GM12865 (cell line): ENCODE measurements at regions not wholly inside any gene's neighbourhood (a gene's known extent, or its start where the extent isn't known, plus 50 kb on each side); places are given as distances from the start of the nearest gene placed in this dataset.

Source experiments
- DNase-seq: peaks from one replicate; pipeline ENCODE4 v3.0.0; 2010; ENCODE audit warnings: low read depth
- H3K4me3 ChIP-seq: 2 replicates; pipeline ENCODE4 v1.5.1; 2011; ENCODE audit warnings: mild to moderate bottlenecking, low read depth, low read length, control low read depth
- TF ChIP-seq, protein P1 (sequence below): IDR thresholded peaks from 2 replicates; pipeline ENCODE4 v1.5.1; 2011; ENCODE audit warnings: low read length, control low read depth, low read depth, inconsistent platforms; ENCODE audit not compliant: insufficient read depth; ENCODE audit errors: missing control alignments

DNA sequence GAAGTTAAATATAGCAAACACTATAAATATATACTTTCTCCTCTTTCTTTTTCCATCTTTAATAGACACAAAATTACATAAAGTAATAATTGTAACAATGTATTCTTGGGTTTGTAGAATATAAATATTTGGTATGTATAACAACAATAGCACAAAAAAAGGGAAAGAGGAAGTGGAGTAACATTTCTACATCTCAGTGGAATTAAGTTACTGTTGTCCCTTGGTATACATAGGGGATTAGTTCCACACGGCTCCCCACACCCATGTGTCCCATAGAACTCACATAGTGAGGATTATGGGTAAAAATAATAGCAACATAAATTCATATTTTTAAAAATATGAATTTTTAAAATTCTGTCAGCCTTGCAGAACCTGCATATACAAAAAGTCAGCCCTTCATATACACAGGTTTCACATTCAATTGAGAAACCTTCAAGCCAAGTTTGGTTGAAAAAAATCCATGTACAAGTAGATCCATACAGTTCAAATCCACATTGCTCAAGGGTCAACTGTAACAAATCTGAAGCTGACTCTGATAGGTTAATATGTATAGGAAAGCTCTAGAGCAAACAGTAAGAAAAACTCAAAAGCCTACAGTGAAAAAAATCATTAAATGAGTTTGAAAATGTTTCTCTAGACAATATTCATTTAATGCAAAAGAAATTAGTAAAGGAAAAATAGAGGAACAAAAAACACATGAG is 92.4 kb downstream of the HYCC1 start:
- TF ChIP-seq, protein P1, sequence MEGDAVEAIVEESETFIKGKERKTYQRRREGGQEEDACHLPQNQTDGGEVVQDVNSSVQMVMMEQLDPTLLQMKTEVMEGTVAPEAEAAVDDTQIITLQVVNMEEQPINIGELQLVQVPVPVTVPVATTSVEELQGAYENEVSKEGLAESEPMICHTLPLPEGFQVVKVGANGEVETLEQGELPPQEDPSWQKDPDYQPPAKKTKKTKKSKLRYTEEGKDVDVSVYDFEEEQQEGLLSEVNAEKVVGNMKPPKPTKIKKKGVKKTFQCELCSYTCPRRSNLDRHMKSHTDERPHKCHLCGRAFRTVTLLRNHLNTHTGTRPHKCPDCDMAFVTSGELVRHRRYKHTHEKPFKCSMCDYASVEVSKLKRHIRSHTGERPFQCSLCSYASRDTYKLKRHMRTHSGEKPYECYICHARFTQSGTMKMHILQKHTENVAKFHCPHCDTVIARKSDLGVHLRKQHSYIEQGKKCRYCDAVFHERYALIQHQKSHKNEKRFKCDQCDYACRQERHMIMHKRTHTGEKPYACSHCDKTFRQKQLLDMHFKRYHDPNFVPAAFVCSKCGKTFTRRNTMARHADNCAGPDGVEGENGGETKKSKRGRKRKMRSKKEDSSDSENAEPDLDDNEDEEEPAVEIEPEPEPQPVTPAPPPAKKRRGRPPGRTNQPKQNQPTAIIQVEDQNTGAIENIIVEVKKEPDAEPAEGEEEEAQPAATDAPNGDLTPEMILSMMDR, result no peak
- DNase-seq, result no peak
- H3K4me3 ChIP-seq, result no peak overlapping the region

DNA sequence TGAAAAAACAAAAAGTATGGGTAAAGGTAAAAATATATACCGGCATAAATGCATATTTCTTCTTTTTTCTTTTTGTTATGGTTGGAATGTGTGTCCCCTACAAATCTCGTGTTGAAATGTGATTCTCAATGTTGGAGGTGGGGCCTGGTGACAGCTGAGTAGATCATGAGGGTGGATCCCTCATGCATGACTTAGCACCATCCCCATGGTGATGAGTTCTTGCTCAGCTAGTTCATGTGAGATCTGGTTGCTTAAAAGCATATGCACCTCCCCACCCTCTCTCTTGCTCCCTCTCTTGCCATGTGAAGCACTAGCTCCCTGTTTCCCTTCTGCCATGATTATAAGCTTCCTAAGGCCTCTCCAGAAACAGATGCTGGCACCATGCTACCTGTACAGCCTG is 93.3 kb downstream of the HYCC1 start:
- H3K4me3 ChIP-seq, result no peak overlapping the region
- TF ChIP-seq, protein P1, result no peak
- DNase-seq, result peak; percentile 24

DNA sequence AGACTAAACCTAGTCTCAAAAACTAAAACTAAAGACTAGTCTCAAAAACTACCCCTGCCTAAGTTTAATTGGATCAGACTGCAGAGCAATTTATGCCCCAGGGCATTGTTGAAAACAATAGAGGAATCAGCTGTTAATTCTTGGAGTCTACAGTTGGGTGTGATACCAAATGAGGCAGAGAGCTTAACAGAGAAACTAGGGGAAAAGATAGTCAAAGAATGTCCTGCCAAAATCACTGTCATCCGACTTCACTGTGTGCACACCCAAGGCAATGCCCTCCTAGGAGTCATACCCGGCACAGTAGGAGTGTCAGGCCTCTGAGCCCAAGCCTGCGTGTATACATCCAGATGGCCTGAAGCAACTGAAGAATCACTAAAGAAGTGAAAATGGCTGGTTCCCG is 90.5 kb upstream of the TOMM7 start:
- no peak for DNase-seq
- TF ChIP-seq, protein P1, result no peak
- no peak overlapping the region for H3K4me3 ChIP-seq

DNA sequence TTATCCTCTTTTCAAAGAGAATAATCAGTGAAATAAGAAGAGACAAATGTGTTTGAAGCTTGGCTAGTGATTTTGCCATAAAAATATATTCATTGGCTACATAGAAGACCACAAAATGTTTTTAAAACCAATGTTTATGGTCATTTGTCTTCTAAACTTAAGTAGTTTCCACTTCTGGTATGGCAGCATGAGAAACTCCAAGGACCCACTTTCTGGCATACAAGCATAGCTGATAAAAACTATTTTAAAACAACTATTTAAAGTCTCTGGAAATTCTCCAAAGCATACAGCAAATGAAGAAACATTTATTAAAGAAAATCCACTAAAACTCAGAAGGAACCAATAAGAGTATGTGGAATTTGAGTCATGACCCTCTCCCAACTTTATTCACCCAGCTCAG is 89.2 kb upstream of the TOMM7 start:
- no peak overlapping the region for H3K4me3 ChIP-seq
- DNase-seq, result no peak
- TF ChIP-seq, protein P1, result no peak

DNA sequence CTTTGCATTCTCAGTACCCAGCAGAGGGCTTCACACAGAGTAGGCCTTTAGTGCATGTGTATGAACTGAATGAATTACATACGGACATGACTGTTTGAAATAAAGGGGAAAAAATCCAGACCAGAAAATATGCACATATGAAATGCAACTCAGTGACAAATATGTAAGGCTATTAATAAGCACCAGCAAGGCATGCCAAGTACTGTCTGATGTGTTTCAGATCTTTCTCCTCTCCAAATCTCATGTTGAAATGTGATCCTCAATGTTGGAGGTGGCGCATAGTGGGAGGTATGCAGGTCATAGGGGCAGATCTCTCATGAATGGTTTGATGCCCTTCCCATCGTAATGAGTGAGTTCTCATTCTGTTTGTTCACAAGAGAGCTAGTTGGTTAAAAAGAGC is 87.3 kb upstream of the TOMM7 start:
- TF ChIP-seq, protein P1, result no peak
- no peak overlapping the region for H3K4me3 ChIP-seq
- no peak for DNase-seq

DNA sequence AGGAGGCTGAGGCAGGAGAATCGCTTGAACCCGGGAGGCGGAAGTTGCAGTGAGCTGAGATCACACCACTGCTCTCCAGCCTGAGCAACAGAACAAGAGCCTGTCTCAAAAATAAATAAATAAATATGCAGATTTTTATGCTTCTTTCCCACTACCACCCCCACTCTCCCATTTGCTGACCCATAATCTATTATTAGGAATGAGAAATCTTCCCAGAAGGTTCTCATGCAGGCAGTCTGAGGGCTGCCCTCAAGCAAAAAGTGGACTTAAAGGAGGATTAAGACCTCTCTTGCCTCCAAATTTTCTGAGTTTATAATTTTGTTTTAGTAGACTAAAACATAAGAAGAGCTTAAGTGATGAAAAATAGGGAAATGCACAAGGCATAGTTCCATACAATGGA is 85.2 kb upstream of the TOMM7 start:
- H3K4me3 ChIP-seq, result no peak overlapping the region
- DNase-seq, result no peak
- TF ChIP-seq, protein P1, result no peak

DNA sequence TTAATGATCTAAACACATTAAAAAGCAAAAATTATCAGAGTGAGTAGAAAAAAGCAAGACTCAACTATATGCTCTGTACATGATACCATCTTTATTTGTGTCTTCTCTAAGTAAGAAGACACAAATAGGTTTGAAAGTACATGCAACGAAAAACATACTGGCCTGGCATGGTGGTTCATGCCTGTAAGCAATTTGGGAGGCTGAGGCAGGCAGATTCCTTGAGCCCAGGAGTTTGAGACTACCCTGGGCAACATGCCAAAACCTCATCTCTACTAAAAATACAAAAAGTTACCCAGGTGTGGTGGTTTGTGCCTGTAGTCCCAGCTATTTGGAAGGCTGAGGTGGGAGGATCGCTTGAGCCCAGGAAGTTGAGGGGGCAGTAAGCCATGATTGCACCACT is 78.1 kb upstream of the TOMM7 start:
- DNase-seq, result no peak
- no peak overlapping the region for H3K4me3 ChIP-seq
- TF ChIP-seq, protein P1, result no peak
